DND-41 (cell line): ENCODE measurements at regions not wholly inside any gene's neighbourhood (a gene's known extent, or its start where the extent isn't known, plus 50 kb on each side); places are given as distances from the start of the nearest gene placed in this dataset.

ENCODE experiments used
- ATAC-seq: fragments of 200-7000 bp; cut with Tn5 transposase; 3 replicates; pipeline ENCODE4 v1.9.1; 2021; ENCODE audit warnings: low read depth; ENCODE audit not compliant: insufficient read depth
- DNase-seq: peaks from one replicate; pipeline ENCODE4 v3.0.0-alpha.2; 2020
- H2AFZ ChIP-seq: 2 replicates; pipeline ENCODE4 v1.6.0; 2012; ENCODE audit warnings: low read depth, low read length
- H3K27ac ChIP-seq: 2 replicates; pipeline ENCODE4 v1.5.1; 2012; ENCODE audit warnings: low read length, inconsistent platforms
- H3K27me3 ChIP-seq: fragments of 200-600 bp; sonication (generic); 2 replicates; pipeline ENCODE4 v1.6.0; 2012; ENCODE audit warnings: low read length, mild to moderate bottlenecking, inconsistent platforms; ENCODE audit not compliant: insufficient read depth, poor library complexity
- H3K36me3 ChIP-seq: 2 replicates; pipeline ENCODE4 v1.5.1; 2012; ENCODE audit warnings: low read length, inconsistent platforms; ENCODE audit not compliant: insufficient read depth
- H3K4me1 ChIP-seq: 2 replicates; pipeline ENCODE4 v1.5.1; 2012; ENCODE audit warnings: mild to moderate bottlenecking, low read length; ENCODE audit not compliant: insufficient read depth
- H3K4me2 ChIP-seq: 2 replicates; pipeline ENCODE4 v1.6.0; 2012; ENCODE audit warnings: mild to moderate bottlenecking, moderate library complexity, low read length, inconsistent platforms; ENCODE audit not compliant: insufficient read depth
- H3K4me3 ChIP-seq, 2 experiments: fragments of 200-600 bp in 1 of 2; shearing (Covaris generic) in 1 of 2; 2 replicates each; pipeline ENCODE4 v1.5.1; 2012 to 2016; ENCODE audit warnings: inconsistent platforms in 2 of 2, low read length in 2 of 2, mild to moderate bottlenecking in 2 of 2, low read depth in 1 of 2, moderate library complexity in 1 of 2
- H3K79me2 ChIP-seq: 2 replicates; pipeline ENCODE4 v1.6.0; 2012; ENCODE audit warnings: low read length, inconsistent platforms; ENCODE audit not compliant: insufficient read depth
- H3K9ac ChIP-seq: 2 replicates; pipeline ENCODE4 v1.6.0; 2012; ENCODE audit warnings: low read depth, mild to moderate bottlenecking, inconsistent platforms, low read length, moderate library complexity
- H3K9me3 ChIP-seq: 2 replicates; pipeline ENCODE4 v1.5.1; 2012; ENCODE audit warnings: low read length, moderate library complexity, mild to moderate bottlenecking, inconsistent platforms; ENCODE audit not compliant: insufficient read depth, severe bottlenecking
- H4K20me1 ChIP-seq: 2 replicates; pipeline ENCODE4 v1.6.0; 2012; ENCODE audit warnings: low read length; ENCODE audit not compliant: insufficient read depth
- EZH2 ChIP-seq: IDR thresholded peaks from 3 replicates; pipeline ENCODE4 v1.6.1; 2012; ENCODE audit warnings: borderline replicate concordance, low read depth, mild to moderate bottlenecking, moderate library complexity, low read length, inconsistent platforms; ENCODE audit not compliant: severe bottlenecking
- TF ChIP-seq, protein P1 (sequence below): IDR thresholded peaks from 2 replicates; pipeline ENCODE4 v1.5.1; 2012; ENCODE audit warnings: borderline replicate concordance, low read length, moderate library complexity, mild to moderate bottlenecking; ENCODE audit not compliant: poor library complexity, severe bottlenecking; ENCODE audit errors: extremely low read depth

- no peaks in the 10 kb centered on the region for H4K20me1 ChIP-seq
- no peak for TF ChIP-seq EZH2
- TF ChIP-seq, protein P1, sequence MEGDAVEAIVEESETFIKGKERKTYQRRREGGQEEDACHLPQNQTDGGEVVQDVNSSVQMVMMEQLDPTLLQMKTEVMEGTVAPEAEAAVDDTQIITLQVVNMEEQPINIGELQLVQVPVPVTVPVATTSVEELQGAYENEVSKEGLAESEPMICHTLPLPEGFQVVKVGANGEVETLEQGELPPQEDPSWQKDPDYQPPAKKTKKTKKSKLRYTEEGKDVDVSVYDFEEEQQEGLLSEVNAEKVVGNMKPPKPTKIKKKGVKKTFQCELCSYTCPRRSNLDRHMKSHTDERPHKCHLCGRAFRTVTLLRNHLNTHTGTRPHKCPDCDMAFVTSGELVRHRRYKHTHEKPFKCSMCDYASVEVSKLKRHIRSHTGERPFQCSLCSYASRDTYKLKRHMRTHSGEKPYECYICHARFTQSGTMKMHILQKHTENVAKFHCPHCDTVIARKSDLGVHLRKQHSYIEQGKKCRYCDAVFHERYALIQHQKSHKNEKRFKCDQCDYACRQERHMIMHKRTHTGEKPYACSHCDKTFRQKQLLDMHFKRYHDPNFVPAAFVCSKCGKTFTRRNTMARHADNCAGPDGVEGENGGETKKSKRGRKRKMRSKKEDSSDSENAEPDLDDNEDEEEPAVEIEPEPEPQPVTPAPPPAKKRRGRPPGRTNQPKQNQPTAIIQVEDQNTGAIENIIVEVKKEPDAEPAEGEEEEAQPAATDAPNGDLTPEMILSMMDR = no peak
- no peaks in the 10 kb centered on the region for H3K79me2 ChIP-seq
- no peaks in the 10 kb centered on the region for H3K36me3 ChIP-seq
- H2AFZ ChIP-seq = no peak overlapping the region
- no peaks in the 10 kb centered on the region for H3K4me1 ChIP-seq
- no peak overlapping the region for H3K27ac ChIP-seq
- H3K4me3 ChIP-seq = no peak overlapping the region
- no peak overlapping the region for H3K9ac ChIP-seq
- ATAC-seq (no peak), DNase-seq (no peak)
- no peaks in the 10 kb centered on the region for H3K9me3 ChIP-seq
- no peaks in the 10 kb centered on the region for H3K27me3 ChIP-seq
- H3K4me2 ChIP-seq = no peak overlapping the region
Measured at GRCh38 chr18:6493194-6493593, 78.5 kb upstream of the L3MBTL4 start.

DNA sequence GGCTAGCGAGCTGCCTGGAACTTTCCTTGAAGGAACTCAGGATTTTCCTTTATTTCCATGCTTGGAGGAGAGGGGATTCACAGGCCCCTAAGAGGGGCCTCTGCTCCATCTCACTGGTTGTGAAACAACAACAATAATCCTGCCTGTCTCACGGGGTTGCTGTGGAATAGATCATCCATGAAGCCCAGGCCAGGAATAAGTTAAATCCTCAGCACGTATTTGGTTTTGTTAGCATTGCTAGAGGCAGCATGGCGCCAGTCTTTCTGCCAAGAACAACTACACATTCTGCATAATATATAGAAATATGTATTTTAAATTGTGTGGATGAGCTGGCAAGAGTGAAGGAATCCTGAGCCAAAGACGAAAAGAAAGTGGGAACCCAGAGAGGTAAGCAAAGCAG lies 80.8 kb upstream of the L3MBTL4 start:
- no peak for TF ChIP-seq EZH2
- TF ChIP-seq, protein P1 = no peak

GRCh38 chr18:6497543-6497942 lies 82.8 kb upstream of the L3MBTL4 start:
- peaks cover 3% of the 10 kb centered on the region for H3K9me3 ChIP-seq
- no peak for TF ChIP-seq EZH2
- TF ChIP-seq, protein P1 = no peak
- H3K4me1 ChIP-seq = no peaks in the 10 kb centered on the region
- ATAC-seq (no peak), DNase-seq (no peak)
- H3K27me3 ChIP-seq = no peaks in the 10 kb centered on the region
- H4K20me1 ChIP-seq = no peaks in the 10 kb centered on the region
- no peak overlapping the region for H3K4me3 ChIP-seq
- no peak overlapping the region for H3K27ac ChIP-seq
- no peak overlapping the region for H2AFZ ChIP-seq
- H3K9ac ChIP-seq = no peak overlapping the region
- H3K4me2 ChIP-seq = no peak overlapping the region
- H3K79me2 ChIP-seq = no peaks in the 10 kb centered on the region
- no peaks in the 10 kb centered on the region for H3K36me3 ChIP-seq

More for the DNA sequence above, 80.8 kb upstream of the L3MBTL4 start:
- Histone ChIP-seq H3K36me3 (no peaks in the 10 kb centered on the region), H3K9me3 (no peaks in the 10 kb centered on the region), H3K4me2 (no peak overlapping the region), H3K9ac (no peak overlapping the region), H3K27ac (no peak overlapping the region), H3K79me2 (no peaks in the 10 kb centered on the region), H2AFZ (no peak overlapping the region), H4K20me1 (no peaks in the 10 kb centered on the region), H3K27me3 (no peaks in the 10 kb centered on the region), H3K4me1 (no peaks in the 10 kb centered on the region), H3K4me3 (no peak overlapping the region)
- no peak for DNase-seq
- no peak for ATAC-seq
